GM12891 (cell line): ENCODE measurements at regions not wholly inside any gene's neighbourhood (a gene's known extent, or its start where the extent isn't known, plus 50 kb on each side); places are given as distances from the start of the nearest gene placed in this dataset.

Source experiments
- POLR2A ChIP-seq: IDR thresholded peaks from 2 replicates; pipeline ENCODE4 v1.6.1; 2011; ENCODE audit warnings: low read depth, low read length, control low read depth
- TAF1 ChIP-seq: IDR thresholded peaks from 2 replicates; pipeline ENCODE4 v1.6.1; 2011; ENCODE audit warnings: low read depth, low read length, control low read depth

DNA sequence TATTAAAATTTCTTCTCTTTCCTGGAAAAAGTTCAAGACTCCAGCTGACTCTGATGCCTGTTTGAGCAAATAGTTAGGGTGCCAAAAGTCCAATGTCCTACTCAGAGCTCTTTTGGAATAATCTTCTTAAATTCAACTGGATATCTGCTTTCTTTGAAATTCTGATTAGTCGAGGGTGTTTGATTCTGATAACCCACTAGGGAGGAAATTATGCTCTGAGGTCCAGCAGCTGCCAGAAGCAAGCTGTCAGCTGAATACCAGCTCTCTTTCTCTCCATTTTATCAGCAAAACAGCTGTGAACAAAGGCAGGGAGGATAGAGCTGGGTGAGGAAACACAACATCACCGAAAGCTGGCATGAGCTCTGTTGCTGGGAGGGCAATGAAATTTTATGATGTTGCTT is 141.5 kb downstream of the CAND1 start:
- no peak for TF ChIP-seq POLR2A
- TF ChIP-seq TAF1: no peak
